Gastroesophageal sphincter (tissue), 4 donors: ENCODE measurements at regions not wholly inside any gene's neighbourhood (a gene's known extent, or its start where the extent isn't known, plus 50 kb on each side); places are given as distances from the start of the nearest gene placed in this dataset.

Experiments used
- ATAC-seq: fragments of 150-250 bp; one replicate; pipeline ENCODE4 v1.9.1; 2016; ENCODE audit warnings: mild to moderate bottlenecking, moderate library complexity
- H3K27ac ChIP-seq, 4 donors: fragments of 200-600 bp; sonication (generic) in 3 of 4; 1 replicate in 3 of 4; 2 replicates in 1 of 4; pipeline ENCODE4 v1.5.1; 2016 to 2019
- H3K27me3 ChIP-seq: fragments of 200-600 bp; sonication (generic); one replicate; pipeline ENCODE4 v1.5.1; 2019
- H3K36me3 ChIP-seq, 2 donors: fragments of 200-600 bp; sonication (generic); one replicate each; pipeline ENCODE4 v1.5.1; 2019; ENCODE audit warnings: control low read depth in 1 of 2
- H3K4me1 ChIP-seq, 3 donors: fragments of 200-600 bp; sonication (generic); 1 replicate in 2 of 3; 2 replicates in 1 of 3; pipeline ENCODE4 v1.5.1; 2016 to 2019; ENCODE audit warnings: control low read depth in 2 of 3
- H3K4me3 ChIP-seq, 2 donors: fragments of 200-600 bp; sonication (generic); one replicate each; pipeline ENCODE4 v1.5.1; 2019; ENCODE audit warnings: mild to moderate bottlenecking in 1 of 2, moderate library complexity in 1 of 2
- H3K9me3 ChIP-seq, 3 donors: fragments of 200-600 bp; sonication (generic); one replicate each; pipeline ENCODE4 v1.5.1; 2017 to 2019; ENCODE audit warnings: control low read depth in 2 of 3
- EP300 ChIP-seq: sonication (generic); formaldehyde crosslinking; IDR thresholded peaks from one replicate; pipeline ENCODE4 v1.6.1; 2017; ENCODE audit warnings: antibody characterized with exemption, mild to moderate bottlenecking
- POLR2A ChIP-seq, 2 donors: fragments of 450-650 bp; IDR thresholded peaks; one replicate each; pipeline ENCODE4 v1.6.1; 2017; ENCODE audit warnings: antibody characterized with exemption in 2 of 2, mild to moderate bottlenecking in 2 of 2, moderate library complexity in 1 of 2
- POLR2AphosphoS5 ChIP-seq: sonication (generic); formaldehyde crosslinking; IDR thresholded peaks from one replicate; pipeline ENCODE4 v1.6.1; 2017; ENCODE audit warnings: antibody characterized with exemption
- WGBS, 2 donors: methylation state at CpG; one replicate each; pipeline ENCODE4 v1.1.5; 2018; ENCODE audit warnings: low coverage in 1 of 2; 5-methylcytosine and 5-hydroxymethylcytosine counted together
- TF ChIP-seq, protein P1 (sequence below), 4 experiments: fragments of 200-600 bp in 2 of 4; fragments of 450-650 bp in 2 of 4; sonication (generic) in 1 of 4; IDR thresholded peaks; one replicate each; pipeline ENCODE4 v1.5.1; 2017 to 2019; ENCODE audit warnings: antibody characterized with exemption in 4 of 4, mild to moderate bottlenecking in 2 of 4, moderate library complexity in 2 of 4

DNA sequence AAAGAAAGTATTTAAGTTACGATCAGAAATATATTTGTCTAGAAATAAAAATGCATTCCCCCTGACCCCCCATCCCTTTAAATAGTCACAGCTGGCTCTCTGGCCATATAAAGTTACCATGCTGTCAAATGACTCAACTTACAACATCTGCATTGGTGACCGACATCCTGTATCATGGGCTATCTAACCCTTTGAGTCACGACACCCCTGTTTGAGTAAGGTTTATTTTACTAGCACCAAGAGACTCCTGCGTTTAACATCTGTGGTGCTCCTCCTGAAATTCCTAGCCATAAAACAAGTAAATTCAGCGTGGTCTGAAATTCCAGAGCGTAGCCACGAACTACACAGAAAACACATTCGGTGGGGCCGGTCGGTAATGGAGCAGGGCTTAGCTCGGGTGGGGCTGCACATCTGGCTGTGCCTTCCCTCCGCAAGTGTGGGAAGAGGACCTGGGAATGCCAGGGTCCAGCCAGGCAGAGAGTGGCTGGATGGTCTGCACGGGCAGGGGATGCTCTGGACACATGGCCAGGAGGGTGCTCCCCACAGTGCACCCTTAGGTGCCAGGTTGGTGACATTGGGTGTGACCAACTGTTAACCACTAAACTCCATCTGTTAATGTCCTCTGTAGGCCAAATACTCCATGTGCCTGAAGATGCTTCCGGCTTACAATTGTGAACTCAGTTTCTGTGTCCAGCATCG is 53.0 kb upstream of the CLDN14 start:
- 70 to 74% methylated on average over 6 to 11 of the region's 15 CpGs for WGBS, 2 donors
- H3K27me3 ChIP-seq: peaks cover 81% of the 10 kb centered on the region

DNA sequence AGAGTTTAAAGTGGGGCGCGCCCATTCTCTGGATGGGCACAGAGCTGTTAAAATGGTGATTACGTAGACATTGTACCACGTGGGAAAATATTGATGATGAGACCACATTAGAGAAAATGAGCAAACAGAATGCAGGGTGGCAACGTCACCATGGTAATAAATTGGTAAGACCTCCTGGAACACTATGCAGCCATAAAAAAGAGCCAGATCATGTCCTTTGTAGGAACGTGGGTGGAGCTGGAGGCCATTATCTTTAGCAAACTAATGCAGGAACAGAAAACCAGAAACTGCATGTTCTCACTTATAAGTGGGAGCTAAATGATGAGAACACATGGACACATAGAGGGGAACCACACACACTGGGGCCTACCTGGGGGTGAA is 53.5 kb upstream of the CLDN14 start:
- Histone ChIP-seq H3K27me3 (peaks cover 77% of the 10 kb centered on the region), H3K36me3 (no peaks in the 10 kb centered on the region), H3K4me1 (no peaks in the 10 kb centered on the region), H3K27ac (no peak overlapping the region), H3K9me3 (no peaks in the 10 kb centered on the region), H3K4me3 (no peak overlapping the region)
- TF ChIP-seq POLR2AphosphoS5: no peak
- TF ChIP-seq, protein P1, sequence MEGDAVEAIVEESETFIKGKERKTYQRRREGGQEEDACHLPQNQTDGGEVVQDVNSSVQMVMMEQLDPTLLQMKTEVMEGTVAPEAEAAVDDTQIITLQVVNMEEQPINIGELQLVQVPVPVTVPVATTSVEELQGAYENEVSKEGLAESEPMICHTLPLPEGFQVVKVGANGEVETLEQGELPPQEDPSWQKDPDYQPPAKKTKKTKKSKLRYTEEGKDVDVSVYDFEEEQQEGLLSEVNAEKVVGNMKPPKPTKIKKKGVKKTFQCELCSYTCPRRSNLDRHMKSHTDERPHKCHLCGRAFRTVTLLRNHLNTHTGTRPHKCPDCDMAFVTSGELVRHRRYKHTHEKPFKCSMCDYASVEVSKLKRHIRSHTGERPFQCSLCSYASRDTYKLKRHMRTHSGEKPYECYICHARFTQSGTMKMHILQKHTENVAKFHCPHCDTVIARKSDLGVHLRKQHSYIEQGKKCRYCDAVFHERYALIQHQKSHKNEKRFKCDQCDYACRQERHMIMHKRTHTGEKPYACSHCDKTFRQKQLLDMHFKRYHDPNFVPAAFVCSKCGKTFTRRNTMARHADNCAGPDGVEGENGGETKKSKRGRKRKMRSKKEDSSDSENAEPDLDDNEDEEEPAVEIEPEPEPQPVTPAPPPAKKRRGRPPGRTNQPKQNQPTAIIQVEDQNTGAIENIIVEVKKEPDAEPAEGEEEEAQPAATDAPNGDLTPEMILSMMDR (IDR thresholded peaks at IDR 0.05): no peak
- no peak for TF ChIP-seq EP300
- no peak for TF ChIP-seq POLR2A (IDR thresholded peaks at IDR 0.05)
- ATAC-seq: no peak
- 81 to 85% methylated on average over 3 to 6 of the region's 6 CpGs for WGBS, 2 donors

More for the DNA sequence above, 53.0 kb upstream of the CLDN14 start:
- H3K9me3 ChIP-seq: no peaks in the 10 kb centered on the region
- no peaks in the 10 kb centered on the region for H3K36me3 ChIP-seq
- H3K27ac ChIP-seq: no peak overlapping the region
- TF ChIP-seq, protein P1 (IDR thresholded peaks at IDR 0.05): no peak
- no peak for TF ChIP-seq POLR2AphosphoS5
- no peak for TF ChIP-seq EP300
- no peak for TF ChIP-seq POLR2A (IDR thresholded peaks at IDR 0.05)
- H3K4me3 ChIP-seq: no peak overlapping the region
- no peak for ATAC-seq
- no peaks in the 10 kb centered on the region for H3K4me1 ChIP-seq

DNA sequence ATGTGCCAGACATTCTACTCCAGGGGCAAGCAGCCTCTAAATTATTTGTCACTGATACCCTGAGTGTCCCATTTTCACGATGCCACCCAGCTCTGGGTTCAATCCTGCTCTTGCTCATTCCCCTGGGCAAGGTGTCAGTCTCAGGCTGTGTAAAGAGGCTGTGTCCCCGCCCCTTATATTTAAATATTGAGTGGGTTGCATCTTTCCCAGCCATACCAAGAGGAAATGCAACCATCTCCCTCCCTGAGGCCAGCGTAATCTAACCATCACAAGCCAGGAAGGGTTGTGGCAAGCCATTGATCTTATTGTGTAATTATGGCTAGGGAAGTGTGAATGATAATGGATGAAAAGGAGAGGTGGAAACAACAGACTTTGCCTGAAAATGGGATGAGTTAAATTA is 54.7 kb upstream of the CLDN14 start:
- ATAC-seq: no peak
- no peak for TF ChIP-seq POLR2AphosphoS5
- TF ChIP-seq, protein P1 (IDR thresholded peaks at IDR 0.05): no peak
- TF ChIP-seq EP300: no peak
- TF ChIP-seq POLR2A (IDR thresholded peaks at IDR 0.05): no peak
- no peaks in the 10 kb centered on the region for H3K4me1 ChIP-seq
- H3K27ac ChIP-seq: no peak overlapping the region
- peaks cover 79% of the 10 kb centered on the region for H3K27me3 ChIP-seq
- 40 to 78% methylated on average over 1 of the region's 3 CpGs for WGBS, 2 donors
- no peaks in the 10 kb centered on the region for H3K9me3 ChIP-seq
- no peak overlapping the region for H3K4me3 ChIP-seq
- H3K36me3 ChIP-seq: no peaks in the 10 kb centered on the region

DNA sequence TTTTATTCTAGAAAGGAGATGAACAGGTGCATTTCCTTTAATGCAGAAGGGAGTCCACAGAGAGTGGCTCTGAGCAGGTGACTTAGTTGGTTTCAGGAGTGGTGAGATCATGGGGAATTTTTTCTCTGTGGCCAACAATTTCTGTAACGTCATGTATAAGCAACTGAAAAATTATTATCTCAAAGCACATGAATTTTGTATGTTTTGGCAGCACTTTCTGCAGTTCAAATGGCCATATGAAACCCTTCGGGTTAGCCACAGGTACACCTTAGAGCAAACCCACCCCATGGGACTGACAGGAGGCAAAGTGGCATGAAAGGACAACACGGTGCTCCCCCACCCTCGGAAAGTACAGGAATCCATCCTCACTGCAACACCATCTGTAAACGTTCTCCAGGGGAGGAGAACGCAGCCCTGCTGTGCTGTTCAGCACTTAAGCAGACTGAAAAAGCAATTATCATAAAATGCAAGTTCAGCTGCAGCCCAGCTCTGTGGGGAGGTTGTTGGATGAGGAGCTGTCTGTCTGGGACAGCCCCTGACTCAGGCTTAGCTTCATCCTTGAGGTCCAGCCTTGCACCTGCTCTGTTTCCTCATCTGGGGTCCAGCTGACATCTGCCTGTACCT is 55.8 kb upstream of the CLDN14 start:
- no peaks in the 10 kb centered on the region for H3K9me3 ChIP-seq
- TF ChIP-seq, protein P1 (IDR thresholded peaks at IDR 0.05): no peak
- TF ChIP-seq EP300 (no peak), POLR2A (IDR thresholded peaks at IDR 0.05) (no peak), POLR2AphosphoS5 (no peak)
- no peak for ATAC-seq
- no peaks in the 10 kb centered on the region for H3K4me1 ChIP-seq
- H3K27ac ChIP-seq: no peak overlapping the region
- no peaks in the 10 kb centered on the region for H3K36me3 ChIP-seq
- H3K27me3 ChIP-seq: peaks cover 79% of the 10 kb centered on the region
- no peak overlapping the region for H3K4me3 ChIP-seq
- WGBS, 2 donors: 27 to 46% methylated on average over 3 to 6 of the region's 6 CpGs

DNA sequence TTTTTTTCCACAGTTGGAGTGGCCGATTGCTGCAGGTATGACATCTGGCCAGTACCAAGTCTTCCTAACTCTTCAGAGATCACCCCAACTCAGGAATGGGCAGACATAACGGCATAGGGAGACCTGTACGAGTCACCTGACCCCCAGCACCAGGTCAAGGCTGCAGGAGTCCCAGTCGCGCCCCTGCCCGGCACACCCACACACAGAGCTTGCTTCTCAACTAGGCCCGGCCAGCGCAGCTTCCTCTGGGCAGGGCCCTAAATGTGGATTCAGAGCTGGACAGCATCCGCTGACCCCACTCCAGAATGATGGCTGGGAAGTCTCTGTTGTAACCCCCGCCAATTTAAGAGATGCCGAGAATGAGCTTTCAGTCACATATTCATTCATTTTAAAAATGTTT is 58.8 kb upstream of the CLDN14 start:
- Histone ChIP-seq H3K4me1 (no peaks in the 10 kb centered on the region), H3K27me3 (peaks cover 83% of the 10 kb centered on the region), H3K36me3 (no peaks in the 10 kb centered on the region), H3K4me3 (no peak overlapping the region), H3K9me3 (no peaks in the 10 kb centered on the region), H3K27ac (no peak overlapping the region)
- ATAC-seq: no peak
- WGBS, 2 donors: 79 to 90% methylated on average over 2 to 3 of the region's 11 CpGs
- TF ChIP-seq EP300: no peak
- no peak for TF ChIP-seq POLR2A (IDR thresholded peaks at IDR 0.05)
- TF ChIP-seq, protein P1 (IDR thresholded peaks at IDR 0.05): no peak
- TF ChIP-seq POLR2AphosphoS5: no peak
